Fibroblast of villous mesenchyme (primary cell): ENCODE measurements at regions not wholly inside any gene's neighbourhood (a gene's known extent, or its start where the extent isn't known, plus 50 kb on each side); places are given as distances from the start of the nearest gene placed in this dataset.
"Not testable (repeated sequence)": the region's sequence is repeated elsewhere in the genome, so short reads cannot be mapped to it uniquely, and the experiment has no call there.

Experiments
- DNase-seq: peaks from one replicate; pipeline ENCODE4 v3.0.0-alpha.2; 2010; ENCODE audit warnings: low read depth
- H3K4me3 ChIP-seq: 2 replicates; pipeline ENCODE4 v1.5.1; 2011; ENCODE audit warnings: low read depth, mild to moderate bottlenecking, low read length
- TF ChIP-seq, protein P1 (sequence below): IDR thresholded peaks from 2 replicates; pipeline ENCODE4 v1.5.1; 2012; ENCODE audit warnings: low read depth, mild to moderate bottlenecking, low read length; ENCODE audit not compliant: insufficient read depth

DNA sequence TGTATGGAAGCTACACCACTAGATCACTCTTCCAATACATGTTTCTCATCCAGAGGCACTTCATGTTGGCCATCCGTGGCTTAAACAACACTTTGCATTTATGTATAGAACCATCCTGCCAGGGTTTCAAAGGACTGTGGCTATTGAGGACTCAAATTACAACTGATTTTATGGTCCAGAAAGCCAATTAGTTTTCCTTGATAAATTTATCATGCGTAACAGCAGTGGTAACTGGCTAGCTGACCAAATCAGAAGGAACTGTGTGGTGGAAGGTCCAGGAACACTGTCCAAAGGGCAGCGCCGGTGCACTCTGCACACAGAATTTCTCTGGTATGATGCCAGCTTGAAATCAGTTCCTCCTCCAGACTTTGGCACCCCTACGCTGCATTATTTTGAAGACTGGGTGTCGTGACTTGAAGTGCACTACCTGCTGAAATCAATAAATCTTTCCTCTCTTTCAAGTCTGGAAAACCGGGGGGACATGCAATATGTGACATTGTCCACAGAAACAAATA lies 69.3 kb upstream of the TMEM252 start:
- TF ChIP-seq, protein P1, sequence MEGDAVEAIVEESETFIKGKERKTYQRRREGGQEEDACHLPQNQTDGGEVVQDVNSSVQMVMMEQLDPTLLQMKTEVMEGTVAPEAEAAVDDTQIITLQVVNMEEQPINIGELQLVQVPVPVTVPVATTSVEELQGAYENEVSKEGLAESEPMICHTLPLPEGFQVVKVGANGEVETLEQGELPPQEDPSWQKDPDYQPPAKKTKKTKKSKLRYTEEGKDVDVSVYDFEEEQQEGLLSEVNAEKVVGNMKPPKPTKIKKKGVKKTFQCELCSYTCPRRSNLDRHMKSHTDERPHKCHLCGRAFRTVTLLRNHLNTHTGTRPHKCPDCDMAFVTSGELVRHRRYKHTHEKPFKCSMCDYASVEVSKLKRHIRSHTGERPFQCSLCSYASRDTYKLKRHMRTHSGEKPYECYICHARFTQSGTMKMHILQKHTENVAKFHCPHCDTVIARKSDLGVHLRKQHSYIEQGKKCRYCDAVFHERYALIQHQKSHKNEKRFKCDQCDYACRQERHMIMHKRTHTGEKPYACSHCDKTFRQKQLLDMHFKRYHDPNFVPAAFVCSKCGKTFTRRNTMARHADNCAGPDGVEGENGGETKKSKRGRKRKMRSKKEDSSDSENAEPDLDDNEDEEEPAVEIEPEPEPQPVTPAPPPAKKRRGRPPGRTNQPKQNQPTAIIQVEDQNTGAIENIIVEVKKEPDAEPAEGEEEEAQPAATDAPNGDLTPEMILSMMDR, result no peak
- DNase-seq, result no peak
- H3K4me3 ChIP-seq, result no peak overlapping the region

DNA sequence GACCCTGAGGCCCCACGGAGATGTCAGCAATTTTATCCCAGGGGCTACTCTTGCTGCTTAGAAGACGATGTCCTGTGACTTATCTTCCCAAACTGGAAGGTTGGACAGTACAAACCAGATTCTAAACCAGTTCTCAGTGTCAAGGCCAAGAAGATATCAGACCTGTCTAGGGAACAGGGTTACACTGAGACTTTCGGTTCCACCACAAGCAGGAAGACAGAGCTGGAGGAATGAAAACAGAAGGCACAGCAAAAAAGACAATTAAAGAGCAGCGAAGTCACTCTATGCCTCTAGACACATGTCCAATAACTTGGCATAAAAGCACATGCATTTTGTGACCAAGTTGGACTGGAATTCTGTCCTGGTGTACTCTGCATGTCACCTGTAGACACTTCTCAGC lies 73.4 kb upstream of the TMEM252 start:
- TF ChIP-seq, protein P1, result no peak

DNA sequence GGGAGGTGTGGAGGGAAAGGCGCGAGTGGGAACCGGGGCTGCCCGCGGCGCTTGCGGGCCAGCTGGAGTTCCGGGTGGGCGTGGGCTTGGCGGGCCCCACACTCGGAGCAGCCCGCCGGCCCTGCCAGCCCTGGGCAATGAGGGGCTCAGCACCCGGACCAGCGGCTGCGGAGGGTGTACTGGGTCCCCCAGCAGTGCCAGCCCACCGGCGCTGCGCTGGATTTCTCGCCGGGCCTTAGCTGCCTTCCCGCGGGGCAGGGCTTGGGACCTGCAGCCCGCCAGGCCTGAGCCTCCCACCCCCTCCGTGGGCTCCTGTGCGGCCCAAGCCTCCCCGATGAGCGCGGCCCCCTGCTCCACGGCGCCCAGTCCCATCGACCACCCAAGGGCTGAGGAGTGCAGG lies 76.3 kb upstream of the TMEM252 start:
- DNase-seq, H3K4me3 ChIP-seq: not testable (repeated sequence)

More for the DNA sequence above, 73.4 kb upstream of the TMEM252 start:
- DNase-seq, result no peak
- H3K4me3 ChIP-seq, result no peak overlapping the region

DNA sequence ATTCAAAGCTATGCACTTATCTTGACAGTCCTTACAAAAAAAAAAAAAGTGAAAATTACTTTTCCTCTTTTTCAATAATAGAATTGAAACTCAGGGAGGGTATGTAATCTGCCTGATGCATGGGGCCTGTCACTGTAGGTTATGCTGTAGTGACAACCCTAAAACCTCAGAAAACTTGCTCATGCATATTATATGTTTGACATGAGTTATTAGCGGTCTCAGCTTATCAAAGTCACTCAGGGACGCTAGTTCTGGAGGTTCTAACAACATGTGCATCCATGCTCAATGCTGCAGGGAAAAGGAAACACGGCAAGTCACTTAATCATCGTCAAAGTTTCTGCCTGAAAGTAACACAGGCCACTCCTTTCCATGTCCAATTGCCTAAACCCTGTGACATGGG lies 78.4 kb upstream of the TMEM252 start:
- TF ChIP-seq, protein P1, result no peak
- H3K4me3 ChIP-seq, result no peak overlapping the region
- no peak for DNase-seq

DNA sequence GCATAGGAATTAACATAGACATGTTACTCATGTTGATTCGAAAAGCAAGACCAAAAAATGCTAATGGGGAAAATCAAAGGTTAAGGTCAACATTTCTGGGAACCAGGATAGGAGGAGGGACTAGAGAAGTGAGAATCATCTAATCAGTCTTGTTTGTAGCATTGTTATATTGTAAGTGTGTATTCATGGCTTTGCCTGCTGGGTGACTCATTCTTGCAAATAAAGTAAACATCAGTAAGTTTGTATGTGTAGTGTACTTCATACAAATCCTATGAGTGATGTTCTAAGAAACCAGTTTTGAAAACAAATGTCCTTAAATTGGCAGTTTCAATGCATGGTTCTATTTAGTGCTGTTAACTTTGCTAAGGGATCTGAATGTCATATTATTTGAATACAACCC lies 79.0 kb upstream of the TMEM252 start:
- DNase-seq, result peak; percentile 4
- TF ChIP-seq, protein P1, result no peak
- H3K4me3 ChIP-seq, result no peak overlapping the region

DNA sequence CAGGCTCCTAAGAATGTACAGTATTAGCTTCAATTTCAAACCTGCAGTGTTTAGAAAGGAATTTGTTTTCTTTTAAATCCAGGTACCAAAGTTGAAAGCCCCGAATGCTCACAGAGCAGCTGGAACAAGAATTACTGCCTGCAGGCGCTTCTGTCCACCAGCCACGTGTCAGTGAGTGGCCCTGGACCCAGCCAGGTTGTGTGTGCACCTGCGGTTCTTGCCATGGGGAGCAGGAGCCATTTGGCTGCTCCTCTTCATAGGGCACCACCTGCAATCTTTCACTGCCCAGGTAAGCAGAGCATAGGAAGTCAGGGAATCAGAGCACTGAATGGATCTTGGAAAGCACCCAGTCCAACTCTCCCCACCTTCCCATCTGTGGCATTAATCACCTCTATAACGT lies 79.5 kb upstream of the PIP5K1B start:
- no peak overlapping the region for H3K4me3 ChIP-seq
- no peak for DNase-seq
- TF ChIP-seq, protein P1, result no peak

DNA sequence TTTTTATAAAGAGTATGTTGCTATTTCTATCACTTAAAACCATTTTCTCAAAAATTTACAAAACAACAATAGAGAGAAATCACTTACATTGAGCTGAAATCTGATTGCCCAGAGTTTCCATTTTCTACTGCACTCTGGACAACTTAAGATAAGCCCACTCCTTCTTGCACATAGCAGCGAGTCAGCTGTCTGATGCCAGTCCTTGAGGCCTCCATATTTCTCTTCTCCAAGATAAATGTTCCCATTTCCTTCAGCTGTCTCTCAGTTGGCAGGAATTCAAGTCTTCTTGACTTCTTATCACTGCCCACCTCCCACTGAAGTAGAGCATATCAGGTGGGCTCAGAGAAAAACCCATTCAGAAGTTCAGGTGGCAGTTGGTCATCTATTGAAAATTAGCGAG lies 78.5 kb upstream of the PIP5K1B start:
- DNase-seq, result no peak
- TF ChIP-seq, protein P1, result no peak
- H3K4me3 ChIP-seq, result no peak overlapping the region
